ENCODE measurements at regions not wholly inside any gene's neighbourhood (a gene's known extent, or its start where the extent isn't known, plus 50 kb on each side); places are given as distances from the start of the nearest gene placed in this dataset.

DNA sequence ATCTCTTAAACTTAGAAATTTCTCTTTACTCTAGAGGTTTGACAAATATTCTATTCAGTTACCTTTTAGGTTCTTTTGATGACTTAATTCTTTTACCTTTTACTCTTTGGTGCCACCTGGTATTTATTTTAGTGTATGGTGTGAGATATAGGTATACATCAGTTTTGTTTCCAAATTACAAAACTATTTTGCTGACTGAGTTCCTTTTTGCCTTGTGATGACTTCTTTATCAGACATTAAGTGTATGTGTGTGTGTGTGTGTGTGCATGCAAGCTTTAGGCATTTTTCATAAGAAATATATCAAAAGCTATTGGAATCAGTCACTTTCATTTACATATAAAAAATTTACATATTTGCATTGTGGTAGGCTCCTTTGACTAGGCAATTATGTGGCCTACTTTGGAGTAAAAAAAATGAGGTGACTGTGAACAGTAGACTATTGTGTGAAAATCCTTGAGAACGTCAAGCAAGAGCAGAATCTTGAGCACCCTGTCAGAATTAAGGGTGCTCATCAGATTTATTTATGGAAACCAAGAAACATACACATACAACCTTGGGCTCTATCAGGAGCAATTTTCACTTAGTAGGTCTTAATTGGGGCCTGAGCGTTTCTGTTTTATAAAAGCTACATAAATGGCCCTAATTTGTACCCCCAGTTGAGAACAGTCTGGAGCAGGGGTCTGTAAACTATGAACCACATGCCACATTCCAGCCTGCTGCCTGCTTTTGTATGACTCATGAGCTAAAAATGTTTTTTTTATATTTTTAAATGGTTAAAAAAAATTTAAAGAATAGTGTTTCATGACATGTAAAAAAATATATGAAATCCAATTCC, 415.9 kb downstream of the SLC4A3 start:
- H4K20me1 ChIP-seq (ENCODE audit: control insufficient read depth, insufficient read depth, insufficient read length) = no peaks in the 10 kb centered on the region
- H2BK20ac ChIP-seq (ENCODE audit: low read depth, low read length, poor library complexity, severe bottlenecking) = no peak overlapping the region
- Mint-ChIP-seq H3K36me3 (ENCODE audit: insufficient read depth in 1 of 3, low read depth in 3 of 3) (no peaks in the 10 kb centered on the region), H3K27me3 (ENCODE audit: low read depth) (peaks cover 1% of the 10 kb centered on the region; the same call in 1 of the 2 replicates), H3K4me1 (peaks cover 24 to 31% of the 10 kb centered on the region in 2 experiments), H3K27ac (no peak overlapping the region), H3K9me3 (no peaks in the 10 kb centered on the region), H3K4me3 (no peak overlapping the region)
- H3K4me1 ChIP-seq (ENCODE audit: insufficient read depth, low read length) = no peaks in the 10 kb centered on the region; the same call in 1 of the 2 replicates
- H3K27ac ChIP-seq (ENCODE audit: insufficient read length, low read depth, low read length) = no peak overlapping the region
- no peaks in the 10 kb centered on the region for H3K27me3 ChIP-seq (ENCODE audit: insufficient read depth, low read length)
- H2BK12ac ChIP-seq (ENCODE audit: insufficient read length, low read depth, low read length) = no peak overlapping the region
- H4K5ac ChIP-seq (ENCODE audit: insufficient read length, low read depth, low read length) = no peak overlapping the region
- TF ChIP-seq, protein P1, sequence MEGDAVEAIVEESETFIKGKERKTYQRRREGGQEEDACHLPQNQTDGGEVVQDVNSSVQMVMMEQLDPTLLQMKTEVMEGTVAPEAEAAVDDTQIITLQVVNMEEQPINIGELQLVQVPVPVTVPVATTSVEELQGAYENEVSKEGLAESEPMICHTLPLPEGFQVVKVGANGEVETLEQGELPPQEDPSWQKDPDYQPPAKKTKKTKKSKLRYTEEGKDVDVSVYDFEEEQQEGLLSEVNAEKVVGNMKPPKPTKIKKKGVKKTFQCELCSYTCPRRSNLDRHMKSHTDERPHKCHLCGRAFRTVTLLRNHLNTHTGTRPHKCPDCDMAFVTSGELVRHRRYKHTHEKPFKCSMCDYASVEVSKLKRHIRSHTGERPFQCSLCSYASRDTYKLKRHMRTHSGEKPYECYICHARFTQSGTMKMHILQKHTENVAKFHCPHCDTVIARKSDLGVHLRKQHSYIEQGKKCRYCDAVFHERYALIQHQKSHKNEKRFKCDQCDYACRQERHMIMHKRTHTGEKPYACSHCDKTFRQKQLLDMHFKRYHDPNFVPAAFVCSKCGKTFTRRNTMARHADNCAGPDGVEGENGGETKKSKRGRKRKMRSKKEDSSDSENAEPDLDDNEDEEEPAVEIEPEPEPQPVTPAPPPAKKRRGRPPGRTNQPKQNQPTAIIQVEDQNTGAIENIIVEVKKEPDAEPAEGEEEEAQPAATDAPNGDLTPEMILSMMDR (conservative IDR thresholded peaks at IDR 0.05) = no peak
- no peak overlapping the region for H2AK5ac ChIP-seq (ENCODE audit: insufficient read length, low read length)
- no peak overlapping the region for H2BK5ac ChIP-seq (ENCODE audit: insufficient read length, low read length)
- no peak overlapping the region for H4K91ac ChIP-seq (ENCODE audit: insufficient read length, low read depth, low read length)
- no peak overlapping the region for H3K4me2 ChIP-seq (ENCODE audit: insufficient read depth, insufficient read length, low read length)
- H4K8ac ChIP-seq (replicated peaks; ENCODE audit: insufficient read length, low read depth, low read length) = no peak overlapping the region
- H3K56ac ChIP-seq (ENCODE audit: insufficient read length, low read depth, low read length) = no peak overlapping the region
- H3K14ac ChIP-seq (ENCODE audit: insufficient read depth, low read length) = no peak overlapping the region
- H3K9me3 ChIP-seq (ENCODE audit: control insufficient read depth, low read depth, low read length) = no peaks in the 10 kb centered on the region
- no peak overlapping the region for H3K18ac ChIP-seq (ENCODE audit: insufficient read length, low read depth, low read length)
- no peak overlapping the region for H3K23ac ChIP-seq (ENCODE audit: insufficient read length, low read depth, low read length)
- no peak overlapping the region for H2AFZ ChIP-seq (ENCODE audit: low read length)
- H2BK15ac ChIP-seq (ENCODE audit: low read depth, low read length) = no peak overlapping the region
- H3K79me1 ChIP-seq (ENCODE audit: insufficient read depth, low read depth, low read length, poor library complexity, severe bottlenecking) = no peaks in the 10 kb centered on the region
- H3K9ac ChIP-seq (ENCODE audit: extremely low read depth, insufficient read length, low read length) = no peak overlapping the region
- no peaks in the 10 kb centered on the region for H3K79me2 ChIP-seq (ENCODE audit: insufficient read depth, low read length)
- no peak overlapping the region for H3K4ac ChIP-seq (ENCODE audit: low read depth, low read length)
- no peak overlapping the region for H3T11ph ChIP-seq (ENCODE audit: low read length)
- DNase-seq = no peak
- H3K23me2 ChIP-seq (ENCODE audit: insufficient read length, low read depth, low read length, poor library complexity, severe bottlenecking) = no peaks in the 10 kb centered on the region
- H2BK120ac ChIP-seq (ENCODE audit: low read depth, low read length, poor library complexity, severe bottlenecking) = no peak overlapping the region
- no CpG with 5 or more reads among the region's 2 CpGs for WGBS (ENCODE audit: extremely low coverage, insufficient read length, low lambda C conversion rate)
